ENCODE measurements at regions not wholly inside any gene's neighbourhood (a gene's known extent, or its start where the extent isn't known, plus 50 kb on each side); places are given as distances from the start of the nearest gene placed in this dataset.

DNA sequence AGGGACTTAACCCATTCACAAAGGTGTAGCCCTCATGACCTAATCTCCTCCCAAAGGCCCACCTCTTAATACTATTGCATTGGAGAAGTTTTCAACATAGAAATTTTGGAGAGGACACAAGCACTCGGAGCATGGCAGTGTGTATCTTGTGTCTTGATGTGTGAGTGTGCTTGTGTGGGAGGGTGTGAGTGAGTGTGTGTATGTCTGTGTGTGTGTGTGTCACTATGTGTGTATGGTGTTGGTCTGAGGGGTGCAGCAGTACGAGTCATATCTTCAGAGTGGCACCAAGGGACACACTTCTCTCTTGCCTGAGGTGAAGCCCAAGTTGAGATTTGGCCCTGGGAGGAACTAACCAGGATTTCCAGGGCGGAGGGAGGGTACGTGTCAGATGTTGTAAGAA is 73.7 kb downstream of the NAV1 start:
- no peak for DNase-seq (ENCODE audit: low spot score)

DNA sequence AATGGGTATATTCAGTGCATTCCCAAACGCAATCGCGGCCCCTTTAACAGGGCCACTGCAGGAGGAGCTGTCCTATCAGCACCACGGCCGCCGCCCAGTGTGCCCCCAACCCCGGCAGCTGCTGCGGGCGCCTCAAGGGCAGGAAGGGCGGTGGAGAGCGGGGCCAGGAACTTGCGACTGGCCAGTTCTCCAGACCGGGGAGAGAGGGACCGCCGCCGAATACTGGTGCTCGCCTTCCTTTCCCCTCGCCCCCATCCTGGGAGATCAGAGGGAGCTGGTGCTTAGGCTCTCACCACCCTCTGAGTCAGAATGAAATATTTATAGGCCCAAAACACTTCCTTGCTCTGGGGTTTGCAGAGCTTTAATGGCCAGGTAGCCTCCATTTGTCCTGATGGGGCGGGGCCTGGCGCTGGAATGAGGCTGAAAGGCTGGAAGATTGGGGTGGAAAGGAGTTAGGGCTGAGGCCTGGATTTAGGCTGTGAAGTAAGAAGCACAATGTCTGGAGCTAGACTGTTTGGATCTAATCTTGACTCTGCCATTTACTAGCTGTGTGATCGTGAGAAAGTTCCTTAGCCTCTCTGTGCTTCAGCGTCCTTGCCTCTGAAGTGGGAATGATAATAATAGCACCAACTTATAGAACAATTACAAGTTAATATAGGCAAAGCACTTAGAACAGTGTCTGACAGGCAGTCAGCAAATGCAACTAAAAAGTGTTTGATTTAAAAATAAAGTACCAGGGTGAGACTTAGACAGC is 75.5 kb downstream of the NAV1 start:
- DNase-seq (ENCODE audit: low spot score) = no peak

DNA sequence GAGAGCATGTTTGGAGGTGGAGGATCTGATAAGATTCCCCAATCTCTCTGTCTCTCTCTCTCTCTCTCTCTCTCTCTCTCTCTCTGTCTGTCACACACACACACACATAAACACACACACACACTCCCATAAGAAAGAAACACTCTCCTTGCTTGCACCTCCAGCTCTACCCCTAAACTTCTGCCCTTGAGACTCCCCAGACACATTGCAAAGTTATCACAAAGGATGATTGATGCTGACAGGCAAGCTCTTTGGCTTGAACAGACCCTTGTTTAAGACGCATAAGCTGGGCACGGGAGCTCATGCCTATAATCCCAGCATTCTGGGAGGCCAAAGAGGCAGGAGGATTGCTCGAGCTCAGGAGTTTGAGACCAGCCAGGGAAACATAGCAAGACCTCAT is 78.2 kb downstream of the NAV1 start:
- DNase-seq (ENCODE audit: low spot score) = no peak

GRCh38 chr1:201618389-201618788 is 79.5 kb downstream of the NAV1 start:
- no peak for DNase-seq (ENCODE audit: low spot score)

GRCh38 chr1:201618905-201619304 is 80.0 kb downstream of the NAV1 start:
- no peak for DNase-seq (ENCODE audit: low spot score)

GRCh38 chr1:201619513-201619912 is 80.6 kb downstream of the NAV1 start:
- DNase-seq (ENCODE audit: low spot score) = no peak

- DNase-seq (ENCODE audit: low spot score) = no peak
Measured at GRCh38 chr1:201622353-201622752, 83.4 kb downstream of the NAV1 start.

GRCh38 chr1:201622824-201623223 is 83.9 kb downstream of the NAV1 start:
- DNase-seq (ENCODE audit: low spot score) = no peak

DNA sequence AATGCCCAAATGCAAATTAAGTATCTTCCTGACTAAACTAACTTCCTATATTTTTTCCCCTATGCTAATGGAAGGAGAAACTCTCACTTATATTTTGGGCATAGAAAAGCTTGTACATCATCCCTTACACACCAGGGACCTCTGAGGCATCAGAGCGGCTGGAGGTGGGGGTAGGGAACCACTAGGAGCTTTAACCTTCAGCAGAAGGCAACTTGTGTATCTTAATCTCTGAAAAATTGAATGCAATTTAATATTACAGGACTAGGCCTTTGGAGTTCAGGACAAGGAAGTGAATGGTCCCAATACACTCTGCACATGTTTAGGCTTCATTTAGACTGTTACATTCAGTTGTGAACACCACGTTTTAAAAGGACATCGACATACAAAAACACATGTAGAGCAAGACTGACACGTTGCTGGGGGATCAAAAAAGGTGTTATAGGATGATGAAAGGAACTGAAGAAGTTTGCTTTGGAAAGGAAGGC is 85.9 kb downstream of the NAV1 start:
- DNase-seq (ENCODE audit: low spot score) = no peak

- no peak for DNase-seq (ENCODE audit: low spot score)
Measured at GRCh38 chr1:201625226-201625761, 86.4 kb downstream of the NAV1 start.

DNA sequence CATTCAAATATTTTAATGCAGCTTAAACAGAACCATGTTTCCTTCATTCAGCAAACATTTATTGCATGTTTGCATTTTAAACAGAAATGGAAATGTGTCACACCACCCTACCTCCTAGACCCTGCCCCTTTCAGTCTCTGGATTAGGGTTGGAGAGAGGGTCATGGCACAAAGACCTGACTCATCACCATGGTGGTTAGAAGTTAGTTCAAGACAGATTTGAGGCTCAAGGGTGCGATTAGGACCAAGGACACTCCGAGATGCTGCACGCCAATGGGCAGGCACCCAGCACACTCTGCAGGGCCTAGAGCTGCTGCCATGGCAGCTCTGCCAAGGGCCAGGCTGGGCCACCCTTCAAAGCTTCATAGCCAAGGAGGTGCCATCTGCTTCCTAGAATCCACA is 86.9 kb downstream of the NAV1 start:
- no peak for DNase-seq (ENCODE audit: low spot score)

DNA sequence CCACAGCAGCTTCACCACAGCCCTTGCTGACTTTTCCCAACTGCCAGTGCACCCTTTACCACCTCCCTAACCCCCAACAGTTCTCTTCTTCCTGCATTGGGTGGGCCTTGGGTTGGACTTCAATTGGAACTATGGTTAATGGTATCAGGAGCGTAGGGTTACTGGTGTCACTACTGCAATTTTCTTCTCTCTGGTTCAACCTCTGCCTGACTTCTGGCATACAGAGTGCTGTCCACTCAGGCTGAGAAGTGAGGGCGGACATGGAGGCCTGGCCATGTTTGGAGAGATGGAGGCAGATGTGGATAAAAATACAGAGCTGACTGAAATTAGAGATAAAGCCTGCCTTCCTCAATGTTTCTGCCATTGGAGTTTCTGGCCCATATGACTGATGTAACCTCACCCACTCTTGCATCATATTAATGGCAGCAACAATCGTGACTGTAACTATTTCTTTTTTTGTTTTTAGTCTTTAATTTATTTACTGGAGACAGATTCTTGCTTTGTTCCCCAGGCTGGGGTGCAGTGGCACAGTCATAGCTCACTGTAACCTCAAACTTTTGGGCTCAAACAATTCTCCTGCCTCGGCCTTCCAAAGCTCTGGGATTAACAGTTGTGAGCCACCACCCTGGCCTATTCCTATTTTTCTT is 87.8 kb downstream of the NAV1 start:
- no peak for DNase-seq (ENCODE audit: low spot score)

GRCh38 chr1:201628490-201628889 is 89.6 kb downstream of the NAV1 start:
- no peak for DNase-seq (ENCODE audit: low spot score)

DNA sequence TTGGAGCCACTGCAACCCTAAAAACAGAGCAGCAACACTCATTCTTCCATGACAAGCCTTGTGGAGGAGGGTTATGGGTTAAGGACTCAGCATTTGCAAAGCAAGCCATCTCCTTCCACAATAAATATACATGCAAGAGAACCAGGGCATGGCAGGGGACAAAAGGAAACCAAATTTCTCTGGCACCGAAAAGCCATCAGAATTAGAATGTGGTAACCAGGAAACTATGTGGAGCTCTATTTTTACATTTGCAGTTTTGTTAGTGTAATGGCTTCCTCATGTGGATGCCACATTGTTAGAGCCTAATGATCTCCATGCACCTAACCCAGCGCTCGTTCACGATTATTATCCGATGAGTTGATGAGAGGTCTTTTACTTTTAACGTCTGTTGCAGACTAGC is 91.7 kb downstream of the NAV1 start:
- no peak for DNase-seq (ENCODE audit: low spot score)

DNA sequence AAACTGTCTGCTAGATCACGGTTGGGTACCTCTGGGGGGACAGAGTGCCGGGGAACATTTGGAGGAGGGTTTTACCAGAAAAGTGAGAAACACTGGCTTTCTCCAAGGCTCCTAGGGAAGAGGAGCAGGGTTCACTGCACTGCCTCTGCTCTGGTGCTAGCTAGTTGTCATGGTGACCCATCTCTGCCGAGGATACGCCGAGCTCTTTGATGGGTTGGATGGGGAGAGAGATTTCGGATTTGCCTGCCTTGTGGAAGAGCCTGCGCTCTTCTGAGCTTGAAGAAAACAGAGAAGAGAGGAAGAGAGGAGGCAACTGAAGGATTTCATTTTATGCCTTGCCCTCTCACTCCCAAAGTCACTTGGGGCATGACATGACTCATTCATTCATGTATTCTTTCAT is 92.1 kb downstream of the NAV1 start:
- DNase-seq (ENCODE audit: low spot score) = no peak

GRCh38 chr1:201632364-201632952 is 93.5 kb downstream of the NAV1 start:
- DNase-seq (ENCODE audit: low spot score) = no peak

DNA sequence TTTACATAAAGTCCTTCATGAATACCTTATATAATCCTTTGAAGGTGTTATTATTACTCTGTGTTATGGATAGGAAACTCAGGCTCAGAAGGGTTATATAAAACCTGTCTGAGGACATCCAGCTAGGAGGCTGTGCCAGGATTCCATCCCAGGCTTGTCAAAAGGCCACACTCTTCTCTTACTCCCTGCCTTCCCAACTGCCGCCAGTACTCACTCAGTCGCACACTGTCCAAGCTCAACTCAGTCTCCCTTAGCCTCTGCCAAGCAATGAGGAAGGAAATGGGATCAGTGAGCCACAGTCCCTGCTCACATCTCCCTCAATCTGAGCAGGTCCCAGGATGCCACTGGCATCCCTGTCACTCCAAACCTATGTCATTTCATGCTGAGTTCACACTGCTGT is 94.4 kb downstream of the NAV1 start:
- no peak for DNase-seq (ENCODE audit: low spot score)

- DNase-seq (ENCODE audit: low spot score) = no peak
Measured at GRCh38 chr1:201633811-201634210, 94.9 kb downstream of the NAV1 start.

DNA sequence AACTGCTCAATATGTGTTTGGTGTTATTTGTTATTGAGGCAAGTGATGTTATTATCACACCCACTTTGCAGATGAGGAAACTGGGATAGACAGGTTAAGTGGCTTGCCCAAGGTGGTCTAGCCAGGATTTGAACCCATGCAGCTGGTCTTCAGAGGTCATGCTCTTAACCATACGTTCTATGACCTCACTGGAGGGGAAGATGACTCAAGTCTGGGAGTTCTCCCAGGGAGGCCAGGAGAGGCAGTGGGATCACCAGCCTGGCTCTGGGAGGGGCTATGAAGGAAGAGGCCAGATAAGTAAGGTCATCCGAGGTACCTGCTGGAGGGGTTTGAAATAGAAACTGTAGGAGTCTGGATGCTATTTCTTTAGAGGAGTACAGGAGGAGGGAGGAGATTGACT is 95.3 kb downstream of the NAV1 start:
- no peak for DNase-seq (ENCODE audit: low spot score)

DNA sequence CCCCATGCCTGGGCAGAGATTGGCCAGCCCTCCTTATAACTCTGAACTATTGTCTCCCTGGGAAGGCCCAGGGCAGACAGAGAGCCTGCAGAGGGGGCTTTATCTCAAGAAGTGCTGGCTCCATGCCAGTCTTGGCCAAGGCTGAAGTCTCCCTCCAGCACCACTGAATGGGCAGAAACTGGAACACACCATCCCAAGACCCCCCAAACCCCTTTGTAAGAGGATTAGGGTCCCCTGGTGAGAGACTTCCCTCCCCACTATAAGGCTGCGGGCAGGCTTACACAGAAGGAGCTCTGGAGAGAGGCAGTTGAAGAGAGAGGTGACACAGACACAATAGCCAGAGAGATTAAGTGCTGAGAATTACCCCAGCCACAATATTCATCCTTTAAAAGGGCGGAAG is 97.2 kb downstream of the NAV1 start:
- DNase-seq (ENCODE audit: low spot score) = no peak

GRCh38 chr1:201636510-201636971 is 97.6 kb downstream of the NAV1 start:
- no peak for DNase-seq (ENCODE audit: low spot score)

DNA sequence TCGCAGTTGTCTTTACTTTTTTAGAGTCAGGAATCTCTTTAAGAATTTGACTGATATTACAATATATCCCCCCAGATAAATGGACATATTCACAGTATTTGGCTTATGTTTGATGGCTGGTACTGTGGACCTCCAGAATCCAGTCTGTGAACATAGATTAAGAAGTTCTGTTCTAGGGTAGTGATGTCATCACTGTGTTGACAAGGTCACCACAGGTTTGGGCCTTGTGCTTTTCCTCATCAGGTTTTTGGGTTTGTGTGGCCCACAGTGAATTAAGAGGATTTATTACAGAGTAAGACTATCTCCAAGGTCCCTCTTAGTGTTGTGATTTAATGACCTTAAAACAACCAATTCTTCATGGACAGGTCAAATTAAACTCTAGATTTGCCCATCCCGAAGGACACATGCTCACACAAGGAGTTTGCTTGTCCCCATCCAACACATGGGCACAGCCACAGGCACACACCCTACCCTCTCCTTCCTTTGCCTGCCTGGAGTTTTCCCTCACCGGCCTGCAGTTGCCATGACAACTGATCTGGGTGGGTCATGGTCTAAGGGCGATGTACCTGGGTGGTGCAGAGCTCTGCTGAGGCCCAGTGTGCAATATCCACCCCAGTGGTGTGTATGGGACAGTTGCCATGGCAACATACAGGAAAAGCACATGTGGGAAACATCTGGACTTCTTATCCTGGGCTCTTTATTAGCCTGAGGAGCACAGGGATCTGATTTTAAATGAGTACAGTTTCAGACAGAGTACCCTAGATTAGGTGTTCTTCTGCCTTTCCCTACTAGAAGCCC is 98.6 kb downstream of the NAV1 start:
- no peak for DNase-seq (ENCODE audit: low spot score)

Measured in globus pallidus (tissue), 1 donor.